ENCODE measurements at regions not wholly inside any gene's neighbourhood (a gene's known extent, or its start where the extent isn't known, plus 50 kb on each side); places are given as distances from the start of the nearest gene placed in this dataset.
"Not testable (repeated sequence)": the region's sequence is repeated elsewhere in the genome, so short reads cannot be mapped to it uniquely, and the experiment has no call there.

GRCh38 chr3:177842302-177842701 is 645.0 kb upstream of the TBL1XR1 start:
- no peak for DNase-seq (ENCODE audit: low read depth in 2 of 2)

- no peak for DNase-seq (ENCODE audit: low read depth in 2 of 2)
Observed at GRCh38 chr3:177842743-177843734, 645.8 kb upstream of the TBL1XR1 start.

DNA sequence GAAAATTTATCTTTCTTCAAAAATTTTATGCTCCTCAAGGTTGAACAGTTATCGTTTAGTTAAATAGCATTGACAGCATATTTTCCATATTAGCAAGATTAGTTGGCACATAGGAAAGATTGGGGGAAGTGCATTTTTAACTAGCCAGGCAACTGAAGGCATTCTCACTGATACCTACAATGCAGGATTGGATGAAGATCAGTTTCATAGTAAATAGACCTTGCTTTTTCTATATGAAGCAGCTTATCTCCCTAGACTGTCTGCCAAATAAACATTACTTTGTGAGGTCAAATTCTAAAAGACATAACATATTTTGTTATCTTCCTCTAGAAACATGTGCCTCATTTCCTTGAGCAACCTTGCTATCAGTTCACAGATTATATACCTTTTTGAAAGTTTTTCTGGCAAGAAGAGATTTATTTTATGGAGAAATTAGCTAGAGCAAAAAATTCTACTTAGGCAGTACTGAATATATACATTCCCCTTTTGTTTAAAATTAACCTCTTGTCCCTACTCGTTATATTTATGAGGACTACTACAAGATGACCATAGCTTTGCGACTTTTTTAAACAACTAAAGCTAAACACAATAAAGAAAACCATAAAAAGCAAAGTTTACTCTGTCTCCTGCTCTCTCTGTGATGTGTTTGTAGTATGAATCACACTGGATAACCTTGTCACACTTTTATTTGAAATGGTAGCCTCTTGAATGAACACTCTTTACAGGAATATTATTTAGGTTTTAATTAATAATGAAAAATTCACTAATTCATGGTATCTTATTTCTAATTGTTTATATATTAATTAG is 654.9 kb upstream of the TBL1XR1 start:
- DNase-seq (ENCODE audit: low read depth in 2 of 2): no peak

DNA sequence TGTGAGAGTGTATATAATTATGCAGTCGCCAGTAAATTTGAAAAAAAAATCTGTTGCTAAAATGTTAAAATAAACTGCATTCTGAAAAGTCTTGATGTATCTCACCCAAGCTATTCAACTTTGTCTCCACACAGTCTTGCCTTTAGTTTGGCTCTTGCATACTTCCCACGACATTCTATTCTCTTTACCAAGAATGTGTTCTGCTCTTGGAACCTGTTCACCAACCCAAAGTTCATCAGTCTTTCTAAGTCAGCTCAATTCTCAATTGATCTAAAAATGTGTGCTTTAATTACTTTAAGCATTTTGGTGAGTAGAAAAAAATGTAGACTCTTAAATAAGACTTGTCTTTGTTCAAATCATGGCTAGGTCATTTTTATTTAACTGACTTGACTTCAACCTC is 657.7 kb upstream of the TBL1XR1 start:
- no peak for DNase-seq (ENCODE audit: low read depth in 2 of 2)

- DNase-seq (ENCODE audit: low read depth in 2 of 2): no peak
Observed at GRCh38 chr3:177860184-177860583, 662.9 kb upstream of the TBL1XR1 start.

DNA sequence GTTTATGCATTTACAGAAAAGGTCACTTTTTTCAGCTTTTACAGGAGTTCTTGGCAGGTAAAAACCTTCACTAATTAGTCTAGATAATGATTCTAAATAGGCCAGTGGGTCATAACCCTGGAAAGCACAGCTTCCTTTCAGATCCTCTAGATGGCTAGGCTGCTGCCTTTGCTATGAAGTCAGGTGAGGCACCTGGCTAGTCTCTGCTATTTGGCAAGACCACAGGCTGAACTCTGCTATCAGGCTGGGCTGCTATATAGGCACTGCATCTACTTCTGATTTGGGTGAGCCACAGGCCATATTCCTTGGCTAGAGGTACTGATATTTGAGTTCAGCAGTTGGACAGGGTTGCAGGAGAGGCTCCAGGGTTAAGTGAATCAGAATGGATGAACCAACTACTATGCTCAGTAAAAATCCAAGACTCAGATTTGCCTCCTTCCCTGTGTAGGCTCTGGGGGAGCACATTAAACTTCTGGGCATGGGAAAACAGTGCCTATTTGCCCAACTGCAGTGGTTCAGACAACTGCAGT is 665.7 kb upstream of the TBL1XR1 start:
- DNase-seq (ENCODE audit: low read depth in 2 of 2): no peak

GRCh38 chr3:177871267-177871666 is 665.0 kb upstream of the KCNMB2 start:
- not testable (repeated sequence) for DNase-seq (ENCODE audit: low read depth in 2 of 2)

GRCh38 chr3:177878192-177878591 is 658.0 kb upstream of the KCNMB2 start:
- DNase-seq (ENCODE audit: low read depth in 2 of 2): no peak

GRCh38 chr3:177878957-177879356 is 657.3 kb upstream of the KCNMB2 start:
- DNase-seq (ENCODE audit: low read depth in 2 of 2): no peak

- DNase-seq (ENCODE audit: low read depth in 2 of 2): no peak
Observed at GRCh38 chr3:177881351-177881750, 654.9 kb upstream of the KCNMB2 start.

- no peak for DNase-seq (ENCODE audit: low read depth in 2 of 2)
Observed at GRCh38 chr3:177882124-177882648, 654.0 kb upstream of the KCNMB2 start.

DNA sequence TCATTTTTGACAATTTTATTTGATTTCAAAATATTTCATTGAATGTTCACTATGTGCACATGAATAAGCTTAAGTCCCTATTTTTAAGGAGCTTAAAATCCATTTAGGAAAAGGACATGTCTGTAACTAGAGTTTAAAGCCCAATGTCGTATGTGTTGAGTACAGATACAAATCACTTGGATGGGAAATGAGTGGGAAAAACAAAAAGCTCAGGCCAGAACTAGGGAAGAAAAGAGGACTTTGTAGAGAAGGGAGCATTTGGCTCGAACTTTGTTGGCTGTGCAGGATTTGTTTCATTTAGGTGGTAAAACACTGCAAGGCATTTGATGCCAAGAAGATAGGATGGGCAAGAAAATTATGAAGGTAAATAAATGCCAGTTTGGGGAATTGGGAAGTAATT is 653.1 kb upstream of the KCNMB2 start:
- DNase-seq (ENCODE audit: low read depth in 2 of 2): no peak

DNA sequence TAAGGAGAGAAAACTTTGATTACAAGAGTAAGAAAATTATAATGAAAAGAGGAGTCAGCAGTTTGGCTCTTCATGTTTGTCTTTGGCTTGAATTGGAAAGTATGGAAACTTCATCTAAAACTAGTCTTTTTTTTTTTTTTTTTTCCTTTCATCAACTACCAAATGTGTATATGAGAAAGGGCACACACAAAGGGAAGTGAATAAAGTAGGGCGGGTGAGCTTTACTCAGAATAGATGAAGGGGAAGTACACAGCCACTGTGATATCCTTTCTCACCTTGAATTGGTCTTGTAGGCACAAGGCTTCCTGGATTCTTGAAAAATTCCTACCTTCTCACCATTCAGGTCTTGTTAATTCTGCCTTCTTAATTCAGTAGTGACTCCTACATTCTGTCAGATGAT is 652.3 kb upstream of the KCNMB2 start:
- DNase-seq (ENCODE audit: low read depth in 2 of 2): no peak

GRCh38 chr3:177885063-177885462 is 651.2 kb upstream of the KCNMB2 start:
- DNase-seq (ENCODE audit: low read depth in 2 of 2): no peak

GRCh38 chr3:177886501-177886900 is 649.7 kb upstream of the KCNMB2 start:
- DNase-seq (ENCODE audit: low read depth in 2 of 2): no peak

GRCh38 chr3:177887475-177887874 is 648.8 kb upstream of the KCNMB2 start:
- DNase-seq (ENCODE audit: low read depth in 2 of 2): no peak

DNA sequence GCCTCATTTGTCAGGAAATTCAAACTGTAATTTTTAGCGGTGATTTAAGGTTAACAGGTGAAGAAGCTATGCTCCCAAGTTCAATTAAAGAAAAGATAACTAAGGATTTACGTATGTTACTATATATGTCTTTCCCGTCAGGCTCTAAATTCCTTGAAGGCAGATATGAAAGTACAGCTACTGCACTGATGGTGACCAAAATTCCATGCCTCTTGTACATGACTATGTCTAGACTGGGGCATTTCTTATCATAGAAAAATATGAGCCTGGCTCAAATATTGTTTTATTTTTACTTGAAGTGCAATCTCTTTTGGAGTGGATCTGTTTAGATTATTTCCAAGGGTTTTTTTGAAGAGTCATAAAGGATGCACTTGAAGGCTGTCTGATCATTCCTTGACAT is 647.1 kb upstream of the KCNMB2 start:
- no peak for DNase-seq (ENCODE audit: low read depth in 2 of 2)

GRCh38 chr3:177889652-177890358 is 646.4 kb upstream of the KCNMB2 start:
- no peak for DNase-seq (ENCODE audit: low read depth in 2 of 2)

DNA sequence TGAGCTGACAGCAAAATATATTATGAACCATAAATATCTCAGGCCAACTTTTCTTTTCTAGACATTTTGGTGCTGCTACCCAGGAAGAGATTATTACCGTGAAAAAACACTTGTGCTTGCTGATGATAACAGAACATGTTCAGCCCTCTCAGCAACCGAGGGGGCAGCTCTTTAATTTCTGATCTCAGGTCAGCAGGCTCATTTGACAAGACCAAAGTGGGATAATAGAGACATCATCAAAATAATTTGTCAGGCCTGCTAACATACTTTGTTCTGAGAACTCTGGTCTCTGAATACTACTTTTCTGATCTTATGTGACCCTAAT is 645.9 kb upstream of the KCNMB2 start:
- DNase-seq (ENCODE audit: low read depth in 2 of 2): no peak

DNA sequence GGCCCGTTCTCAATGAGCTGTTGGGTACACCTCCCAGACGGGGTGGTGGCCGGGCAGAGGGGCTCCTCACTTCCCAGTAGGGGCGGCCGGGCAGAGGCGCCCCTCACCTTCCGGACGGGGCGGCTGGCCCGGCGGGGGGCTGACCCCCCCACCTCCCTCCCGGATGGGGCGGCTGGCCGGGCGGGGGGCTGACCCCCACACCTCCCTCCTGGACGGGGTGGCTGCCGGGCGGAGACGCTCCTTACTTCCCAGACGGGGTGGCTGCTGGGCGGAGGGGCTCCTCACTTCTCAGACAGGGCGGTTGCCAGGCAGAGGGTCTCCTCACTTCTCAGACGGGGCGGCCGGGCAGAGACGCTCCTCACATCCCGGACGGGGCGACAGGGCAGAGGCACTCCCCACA is 644.7 kb upstream of the KCNMB2 start:
- DNase-seq (ENCODE audit: low read depth in 2 of 2): not testable (repeated sequence)

DNA sequence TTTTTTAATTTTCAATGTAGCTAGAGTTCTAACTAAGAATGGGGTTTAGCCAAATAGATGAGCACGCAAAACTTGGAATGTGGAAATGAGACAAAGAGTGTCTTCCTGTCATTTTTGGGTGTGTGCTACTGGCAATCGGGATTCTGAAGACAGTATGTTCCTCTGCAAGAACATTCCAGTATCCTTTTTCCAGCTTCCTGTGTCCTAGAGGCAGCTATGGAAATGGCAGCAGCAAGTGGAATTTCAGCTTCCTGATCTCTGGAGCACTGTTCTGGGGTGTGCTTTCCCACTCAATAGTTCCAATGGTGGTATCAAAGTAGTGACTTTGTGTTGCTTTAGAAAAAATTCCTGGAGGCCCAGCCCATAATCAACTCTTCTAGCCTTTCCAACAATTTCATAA is 642.9 kb upstream of the KCNMB2 start:
- DNase-seq (ENCODE audit: low read depth in 2 of 2): no peak

All from activated CD4-positive, alpha-beta T cell treated with anti-CD3 and anti-CD28 coated beads for 24 hours (primary cell).